HepG2 (cell line): ENCODE measurements at regions not wholly inside any gene's neighbourhood (a gene's known extent, or its start where the extent isn't known, plus 50 kb on each side); places are given as distances from the start of the nearest gene placed in this dataset.

Experiments used
- ATAC-seq: fragments of 200-7000 bp; cut with Tn5 transposase; 3 replicates; pipeline ENCODE4 v1.9.1; 2020; ENCODE audit warnings: mild to moderate bottlenecking, moderate library complexity
- BruUV-seq: library from RNA; stranded (reverse); fragments of 400-500 nt; replicated peaks from 2 replicates; lab custom pipeline; 2021; lab: Mats Ljungman, UMichigan
- CTCF ChIA-PET: fragments of 300-600 bp; formaldehyde crosslinking; extraction: SDS; loops from one replicate; lab custom pipeline; 2021; ENCODE audit warnings: low total read pairs, inconsistent platforms, low intra/inter-chr PET ratio; lab: Yijun Ruan, JAX
- POLR2A ChIA-PET: fragments of 350-600 bp; sonication (Branson Sonifier 250); formaldehyde crosslinking; loops from one replicate; lab custom pipeline; 2020; ENCODE audit warnings: antibody characterized with exemption, inconsistent platforms; lab: Yijun Ruan, JAX
- DNase-seq: peaks from one replicate; pipeline ENCODE4 v3.0.0-alpha.2; 2015; ENCODE audit warnings: low spot score
- FAIRE-seq: peaks from 3 replicates; lab custom pipeline; 2011; peaks lifted over from hg19 to GRCh38; lab: Jason Lieb, UNC
- H2AFZ ChIP-seq: one replicate; pipeline ENCODE4 v1.6.1; 2011; ENCODE audit warnings: low read length, inconsistent platforms
- H3K27ac ChIP-seq: fragments of 300-600 bp; 3 replicates; pipeline ENCODE4 v1.8.0; 2011; ENCODE audit warnings: mixed run types, mild to moderate bottlenecking, mixed read lengths, low read length, inconsistent platforms; ENCODE audit not compliant: insufficient read depth; ENCODE audit errors: extremely low read length
- H3K27me3 ChIP-seq, 2 experiments: fragments of 200-600 bp in 1 of 2; 2 replicates in 1 of 2; 3 replicates in 1 of 2; pipeline versions ENCODE4 v1.6.0 to v1.8.0; 2011; ENCODE audit warnings: low read length in 2 of 2, mild to moderate bottlenecking in 2 of 2, moderate library complexity in 2 of 2, inconsistent platforms in 1 of 2; ENCODE audit not compliant: insufficient read depth in 2 of 2, control insufficient read depth in 1 of 2
- H3K36me3 ChIP-seq, 2 experiments: fragments of 200-600 bp in 1 of 2; replicated peaks in 1 of 2; 2 replicates in 1 of 2; 3 replicates in 1 of 2; pipeline versions ENCODE4 v1.5.1 to v1.8.0; 2011; ENCODE audit warnings: low read length in 2 of 2, inconsistent platforms in 1 of 2; ENCODE audit not compliant: insufficient read depth in 2 of 2, control insufficient read depth in 1 of 2
- H3K4me1 ChIP-seq: 2 replicates; pipeline ENCODE4 v1.5.1; 2012; ENCODE audit warnings: low read length, inconsistent platforms; ENCODE audit not compliant: insufficient read depth
- H3K4me2 ChIP-seq: 2 replicates; pipeline ENCODE4 v1.6.0; 2011; ENCODE audit warnings: low read depth, low read length, inconsistent platforms
- H3K4me3 ChIP-seq, 3 experiments: fragments of 200-600 bp in 1 of 3; sonication (generic), shearing (Covaris generic) in 1 of 3; replicated peaks in 1 of 3; 2 replicates each; pipeline ENCODE4 v1.5.1; 2011 to 2016; ENCODE audit warnings: low read length in 3 of 3, inconsistent platforms in 2 of 3, low read depth in 2 of 3, mild to moderate bottlenecking in 2 of 3, control low read depth in 1 of 3, mixed read lengths in 1 of 3; ENCODE audit not compliant: insufficient read depth in 1 of 3
- H3K79me2 ChIP-seq: one replicate; pipeline ENCODE4 v1.6.1; 2011; ENCODE audit warnings: low read length, inconsistent platforms; ENCODE audit not compliant: insufficient read depth
- H3K9ac ChIP-seq: 2 replicates; pipeline ENCODE4 v1.6.0; 2011; ENCODE audit warnings: mild to moderate bottlenecking, low read depth, low read length, inconsistent platforms; ENCODE audit not compliant: insufficient read depth
- H3K9me3 ChIP-seq: 2 replicates; pipeline ENCODE4 v1.5.1; 2012; ENCODE audit warnings: mild to moderate bottlenecking, low read length
- H4K20me1 ChIP-seq: 2 replicates; pipeline ENCODE4 v1.6.0; 2011; ENCODE audit warnings: inconsistent platforms, mild to moderate bottlenecking, low read length, moderate library complexity; ENCODE audit not compliant: insufficient read depth
- DNMT1 ChIP-seq: sonication (generic); formaldehyde crosslinking; IDR thresholded peaks from 2 replicates; pipeline ENCODE4 v1.5.1; 2020; ENCODE audit warnings: mild to moderate bottlenecking, missing genetic modification reagents
- FOXA1 ChIP-seq, 2 experiments: fragments of 450-650 bp in 1 of 2; sonication (generic) in 1 of 2; formaldehyde crosslinking in 1 of 2; IDR thresholded peaks; 2 replicates each; pipeline versions ENCODE4 v1.4.0 to v1.6.1; 2016 to 2020; ENCODE audit warnings: missing genetic modification reagents in 1 of 2
- FOXC1 ChIP-seq: sonication (generic); formaldehyde crosslinking; IDR thresholded peaks from 2 replicates; pipeline ENCODE4 v1.8.0; 2022; ENCODE audit warnings: mild to moderate bottlenecking, missing genetic modification reagents, borderline replicate concordance
- GABPB1 ChIP-seq: IDR thresholded peaks from 2 replicates; pipeline ENCODE4 v1.6.1; 2016; ENCODE audit warnings: mild to moderate bottlenecking, missing genetic modification reagents, moderate library complexity, missing compliant biosample characterization
- KLF12 ChIP-seq: sonication (generic); formaldehyde crosslinking; IDR thresholded peaks from 2 replicates; pipeline ENCODE4 v1.4.0; 2020; ENCODE audit warnings: missing genetic modification reagents, borderline replicate concordance
- MAX ChIP-seq: IDR thresholded peaks from 2 replicates; pipeline ENCODE4 v1.6.1; 2012; ENCODE audit warnings: inconsistent platforms
- SMARCC2 ChIP-seq: fragments of 450-650 bp; IDR thresholded peaks from 2 replicates; pipeline ENCODE4 v1.6.1; 2017; ENCODE audit warnings: antibody characterized with exemption, mild to moderate bottlenecking
- STAT6 ChIP-seq: sonication (generic); formaldehyde crosslinking; IDR thresholded peaks from 2 replicates; pipeline ENCODE4 v1.4.0; 2020; ENCODE audit warnings: missing genetic modification reagents, mild to moderate bottlenecking, borderline replicate concordance
- ZBTB40 ChIP-seq, 2 experiments: fragments of 450-650 bp in 1 of 2; sonication (generic) in 1 of 2; formaldehyde crosslinking in 1 of 2; IDR thresholded peaks; 2 replicates each; pipeline versions ENCODE4 v1.6.1 to v1.8.0; 2016 to 2022; ENCODE audit warnings: antibody characterized with exemption in 1 of 2, mild to moderate bottlenecking in 1 of 2, missing genetic modification reagents in 1 of 2
- ZFP1 ChIP-seq: IDR thresholded peaks from 2 replicates; pipeline ENCODE4 v1.6.1; 2016
- ZNF235 ChIP-seq: sonication (generic); formaldehyde crosslinking; IDR thresholded peaks from 2 replicates; pipeline ENCODE4 v1.8.1; 2023; ENCODE audit warnings: mild to moderate bottlenecking, missing genetic modification reagents, borderline replicate concordance
- ZNF282 ChIP-seq: fragments of 450-650 bp; IDR thresholded peaks from 2 replicates; pipeline ENCODE4 v1.6.1; 2018; ENCODE audit not compliant: partially characterized antibody
- WGBS: methylation state at CpG from one replicate; pipeline ENCODE4 v1.1.6; 2017; ENCODE audit warnings: low lambda C conversion rate; 5-methylcytosine and 5-hydroxymethylcytosine counted together
- in situ Hi-C: cut with HindIII; loops from 2 replicates; pipeline ENCODE4 v1.10.0; 2017; ENCODE audit warnings: low pct_unique_long_range_greater_than_20kb; ENCODE audit not compliant: extremely low pct_ligation_motif_present
- intact Hi-C: fragments of 100-400 bp; cut with micrococcal nuclease; formaldehyde crosslinking; loops from one replicate; pipeline ENCODE4 v1.10.0; 2022; ENCODE audit not compliant: unreplicated experiment

- TF ChIP-seq ZBTB40 (IDR thresholded peaks at IDR 0.05) = no peak
- no peak for TF ChIP-seq ZBTB40 (CRISPR knock-in tag; IDR thresholded peaks at IDR 0.05)
Observed at GRCh38 chr20:60883496-60883895, 368.6 kb upstream of the CDH4 start (continued).

- H2AFZ ChIP-seq = no peak overlapping the region
- CTCF ChIA-PET = no interaction called here
- POLR2A ChIA-PET = no interaction called here
- H3K27ac ChIP-seq = no peak overlapping the region
- no peak overlapping the region for H3K4me2 ChIP-seq
- intact Hi-C loops (no loop called here), in situ Hi-C loops (no loop called here)
- 11% methylated on average over 3 of the region's 3 CpGs for WGBS
- ATAC-seq (no peak), FAIRE-seq (no peak), DNase-seq (no peak)
- no peaks in the 10 kb centered on the region for H3K4me1 ChIP-seq
- peaks cover 49% of the 10 kb centered on the region for H3K9me3 ChIP-seq
- H3K9ac ChIP-seq = no peak overlapping the region
- no peaks in the 10 kb centered on the region for H3K36me3 ChIP-seq
- no TSS peak for BruUV-seq
- H3K27me3 ChIP-seq = no peaks in the 10 kb centered on the region
- no peaks in the 10 kb centered on the region for H4K20me1 ChIP-seq
- no peaks in the 10 kb centered on the region for H3K79me2 ChIP-seq
- H3K4me3 ChIP-seq = no peak overlapping the region
- TF ChIP-seq DNMT1 (CRISPR knock-in tag) (no peak), FOXC1 (CRISPR knock-in tag) (no peak), ZNF282 (peak; percentile 89), ZFP1 (CRISPR knock-in tag) (no peak), GABPB1 (CRISPR knock-in tag) (no peak), STAT6 (CRISPR knock-in tag) (no peak), SMARCC2 (no peak), ZNF235 (no peak), FOXA1 (IDR thresholded peaks at IDR 0.05) (peak; percentile 31; the same call in 1 of the 2 replicates), FOXA1 (CRISPR knock-in tag; IDR thresholded peaks at IDR 0.05) (no peak), MAX (no peak), KLF12 (no peak)
Observed at GRCh38 chr20:60884277-60884676, 367.8 kb upstream of the CDH4 start.
